ENCODE measurements at regions not wholly inside any gene's neighbourhood (a gene's known extent, or its start where the extent isn't known, plus 50 kb on each side); places are given as distances from the start of the nearest gene placed in this dataset.

DNA sequence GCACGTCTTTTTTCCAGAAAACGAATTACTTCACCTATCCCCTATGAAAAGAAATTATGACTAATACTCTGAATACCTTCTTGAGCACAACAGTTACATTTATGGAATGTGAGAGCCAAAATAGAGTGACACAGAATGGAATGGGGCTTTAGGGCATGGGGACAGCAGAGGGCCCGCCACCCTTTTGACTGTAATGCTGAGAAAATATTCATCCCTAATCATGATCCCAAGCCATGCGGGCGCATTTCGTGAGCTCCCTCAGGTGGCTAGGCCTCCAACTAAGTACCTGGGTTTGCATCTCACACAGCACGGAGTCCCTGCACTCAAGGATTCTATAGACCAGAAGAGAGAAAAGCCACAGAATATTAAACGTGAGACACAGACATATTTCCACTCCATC lies 212.6 kb downstream of the SOD2 start:
- no peak for DNase-seq (ENCODE audit: low read depth in 2 of 2)

DNA sequence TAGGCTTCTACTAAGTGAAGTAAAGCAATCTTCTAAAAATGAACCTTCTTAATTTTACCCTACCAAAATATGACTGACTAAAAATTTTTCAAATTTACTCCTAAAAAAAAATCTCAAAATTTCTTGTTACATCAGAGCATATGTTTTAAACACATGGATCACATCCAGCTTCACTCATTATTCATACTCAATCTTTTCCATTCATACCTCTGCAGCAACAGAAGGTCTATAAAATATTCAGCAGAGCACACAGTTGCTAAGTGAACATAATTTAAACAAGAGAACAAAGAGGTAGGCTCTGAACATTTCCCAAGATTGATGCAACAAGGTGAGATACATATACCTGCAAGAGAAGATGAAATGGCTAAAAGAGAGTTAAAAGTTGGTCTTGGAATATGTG lies 213.9 kb downstream of the SOD2 start:
- no peak for DNase-seq (ENCODE audit: low read depth in 2 of 2)

DNA sequence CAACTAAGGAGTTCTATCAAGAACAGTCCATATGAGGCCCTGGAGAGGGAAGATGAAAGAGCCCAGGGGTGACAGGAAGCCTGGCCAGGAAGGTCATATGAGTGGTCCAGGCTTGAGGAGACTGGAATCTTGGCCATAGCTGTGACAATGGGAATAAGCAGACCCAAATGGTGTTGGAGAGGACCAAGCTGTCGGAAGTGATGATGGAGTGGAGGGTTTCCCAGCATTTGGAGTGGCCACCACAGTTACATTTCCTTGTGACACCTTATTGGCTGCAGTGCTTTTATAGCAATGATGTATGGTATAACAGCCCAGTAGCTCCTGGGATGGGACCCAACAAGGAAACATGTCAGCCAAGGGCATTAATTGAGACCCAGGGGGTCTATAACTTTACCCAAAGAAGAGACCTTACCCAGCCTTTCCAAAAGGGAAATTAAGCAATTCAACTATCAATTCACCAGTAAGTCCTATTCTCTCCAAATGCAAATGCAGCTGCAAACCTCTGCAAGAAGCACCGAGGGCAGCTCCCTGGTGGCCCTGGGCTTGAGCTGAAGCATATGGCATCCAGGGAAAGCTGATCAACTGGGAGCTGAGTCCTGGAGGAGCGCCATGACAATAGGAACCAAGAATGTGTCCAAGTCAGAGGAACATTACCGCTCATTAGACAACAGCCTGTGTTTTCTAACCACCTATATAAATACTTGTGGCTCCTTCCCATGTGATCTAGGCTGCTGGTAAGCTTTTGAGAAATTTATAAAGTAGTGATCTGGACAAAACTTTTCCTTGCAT lies 219.4 kb downstream of the SOD2 start:
- no peak for DNase-seq (ENCODE audit: low read depth in 2 of 2)

DNA sequence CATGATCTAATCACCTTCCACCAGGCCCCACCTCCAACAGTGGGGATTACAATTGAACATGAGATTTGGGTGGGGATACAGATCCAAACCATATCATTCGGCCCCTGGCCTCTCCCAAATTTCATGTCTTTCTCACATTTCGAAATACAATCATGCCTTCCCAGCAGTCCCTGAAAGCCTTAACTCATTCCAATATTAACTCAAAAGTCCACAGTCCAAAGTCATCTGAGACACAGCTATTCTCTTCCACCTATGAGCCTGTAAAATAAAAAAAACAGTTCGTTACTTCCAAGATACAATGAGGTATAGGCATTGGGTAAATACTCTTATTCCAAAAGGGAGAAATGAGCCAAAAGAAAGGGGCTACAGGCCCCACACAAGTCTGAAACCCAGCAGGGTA lies 222.6 kb downstream of the SOD2 start:
- DNase-seq (ENCODE audit: low read depth in 2 of 2): no peak

DNA sequence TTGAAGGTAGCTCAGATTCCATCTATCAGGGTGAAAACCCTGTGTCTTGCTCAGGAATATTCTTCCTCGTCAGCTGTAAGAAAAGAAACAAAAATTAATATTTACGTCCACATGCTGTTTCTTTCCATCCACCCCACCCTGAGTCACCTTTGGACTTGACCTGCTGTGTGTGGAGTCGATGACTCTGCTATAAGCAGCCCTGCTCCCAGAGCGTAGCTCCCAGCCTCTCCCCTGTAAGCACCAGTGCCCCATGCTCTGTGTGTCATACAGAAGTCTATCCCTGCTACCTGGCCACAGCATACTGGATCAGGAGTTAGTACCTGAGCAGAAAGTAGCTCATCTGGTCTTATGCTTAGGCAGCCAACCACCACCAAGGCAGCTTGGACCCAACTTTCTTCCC lies 223.6 kb downstream of the SOD2 start:
- DNase-seq (ENCODE audit: low read depth in 2 of 2): no peak

DNA sequence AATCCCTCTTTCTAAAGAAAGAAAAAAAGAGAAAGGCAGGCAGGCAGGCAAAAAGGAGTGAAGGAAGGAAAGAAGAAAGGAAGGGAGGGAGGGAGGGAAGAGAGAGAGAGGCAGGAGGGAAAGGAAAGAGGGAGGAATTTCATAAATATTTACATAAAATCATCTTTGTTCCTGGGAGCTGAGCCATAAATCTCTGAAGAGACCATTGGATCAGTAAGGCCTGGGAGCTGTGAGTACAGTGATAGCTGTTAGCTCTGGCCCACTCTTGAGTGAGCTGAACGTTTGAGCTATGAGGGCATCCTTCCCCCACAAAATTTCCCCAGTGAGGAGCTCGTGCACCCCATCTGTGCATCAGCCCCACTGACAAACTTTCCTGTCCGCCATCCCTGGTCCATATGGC lies 224.0 kb downstream of the SOD2 start:
- DNase-seq (ENCODE audit: low read depth in 2 of 2): no peak

DNA sequence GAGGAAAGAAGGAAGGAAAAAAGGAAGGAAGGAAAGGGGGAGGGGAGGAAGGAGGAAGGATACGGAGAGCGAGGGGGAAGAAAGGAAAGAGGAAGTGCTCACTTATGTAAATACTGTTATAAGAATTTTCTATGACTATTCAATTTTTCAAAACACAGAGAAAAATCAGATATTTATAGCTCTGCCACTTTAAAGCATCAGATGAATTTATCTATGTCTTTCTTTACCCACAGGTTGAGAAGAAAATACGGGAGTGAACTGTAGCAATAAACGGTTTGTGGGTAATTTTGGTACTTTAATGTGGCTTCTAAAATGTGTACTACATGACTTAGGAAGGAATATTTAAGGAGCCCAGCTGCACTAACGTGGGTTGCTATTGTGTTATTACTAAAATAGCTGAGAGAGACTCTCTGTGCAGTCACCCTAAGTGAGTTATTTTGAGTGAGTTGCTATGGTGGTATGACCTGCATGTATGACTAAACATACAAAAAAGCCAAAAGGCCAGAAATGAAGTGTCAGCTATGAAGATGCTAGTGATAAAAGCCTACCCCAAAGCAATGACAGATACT lies 225.5 kb downstream of the SOD2 start:
- DNase-seq (ENCODE audit: low read depth in 2 of 2): no peak

DNA sequence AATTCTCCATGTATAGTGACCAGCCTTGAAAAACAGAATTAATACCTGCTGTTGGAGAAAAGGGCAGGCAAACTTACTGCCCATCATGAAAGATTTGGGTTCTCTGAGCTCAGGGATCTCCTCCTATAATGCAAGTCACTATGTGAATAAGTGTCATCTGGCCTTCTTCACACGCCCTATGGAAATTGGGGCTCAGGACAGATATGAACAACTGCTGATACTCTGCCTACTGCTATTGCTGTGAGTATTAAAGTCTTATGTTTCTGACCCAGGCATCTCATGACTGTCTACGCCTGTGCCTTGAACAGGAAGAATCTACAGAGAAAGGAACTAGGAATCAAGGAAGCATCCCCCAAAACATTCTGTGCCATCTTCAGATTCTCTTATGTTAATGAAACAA lies 226.1 kb downstream of the SOD2 start:
- no peak for DNase-seq (ENCODE audit: low read depth in 2 of 2)

DNA sequence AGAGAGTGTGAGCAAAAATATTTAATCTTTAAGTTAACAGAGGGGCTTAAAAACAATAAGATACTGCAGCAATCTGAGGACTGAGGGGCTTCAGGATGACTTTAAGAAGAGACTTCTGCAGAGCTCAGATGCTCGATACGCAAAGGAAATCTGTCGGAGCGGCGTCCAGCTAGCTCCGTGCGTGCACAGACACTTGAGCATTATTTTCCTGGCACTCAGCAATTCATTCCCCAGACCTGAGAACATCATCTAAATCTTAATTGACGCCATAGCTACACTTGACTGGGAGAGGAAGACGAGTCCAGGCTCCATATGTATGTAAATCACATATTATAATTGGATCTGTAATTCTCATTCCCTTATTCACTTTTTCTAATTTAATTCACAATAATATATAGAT lies 228.2 kb downstream of the SOD2 start:
- no peak for DNase-seq (ENCODE audit: low read depth in 2 of 2)

DNA sequence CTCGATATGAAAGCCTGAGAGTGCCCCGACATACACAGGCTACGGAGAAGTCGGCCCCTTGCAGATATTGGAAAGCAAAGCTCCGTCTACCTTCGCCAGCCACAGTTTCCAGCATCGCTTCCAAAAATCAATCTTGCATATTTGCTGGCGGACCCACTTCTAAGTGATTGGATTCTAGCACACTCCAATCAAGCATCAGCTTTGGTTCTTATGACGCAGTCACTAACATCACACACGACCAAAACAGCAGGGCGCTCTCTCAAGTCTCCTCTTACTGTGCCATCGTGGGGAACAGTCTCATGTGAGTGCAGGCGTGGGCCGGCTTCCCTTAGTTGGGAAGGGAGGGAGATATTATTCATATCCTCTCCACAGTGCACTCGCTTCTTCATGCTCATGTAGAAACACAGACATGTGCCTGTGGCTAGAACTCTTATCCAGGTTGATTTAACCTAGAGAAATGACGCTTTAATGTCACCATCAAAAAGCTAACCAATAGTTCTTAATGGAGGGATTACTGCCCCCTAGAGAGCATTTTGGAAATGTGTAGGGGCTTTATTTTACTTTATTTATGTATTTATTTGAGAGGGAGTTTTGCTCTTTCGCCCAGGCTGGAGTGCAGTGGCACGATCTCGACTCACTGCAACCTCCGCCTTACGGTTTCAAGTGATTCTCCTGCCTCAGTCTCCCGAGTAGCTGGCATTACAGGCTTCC lies 229.8 kb downstream of the SOD2 start:
- no peak for DNase-seq (ENCODE audit: low read depth in 2 of 2)

DNA sequence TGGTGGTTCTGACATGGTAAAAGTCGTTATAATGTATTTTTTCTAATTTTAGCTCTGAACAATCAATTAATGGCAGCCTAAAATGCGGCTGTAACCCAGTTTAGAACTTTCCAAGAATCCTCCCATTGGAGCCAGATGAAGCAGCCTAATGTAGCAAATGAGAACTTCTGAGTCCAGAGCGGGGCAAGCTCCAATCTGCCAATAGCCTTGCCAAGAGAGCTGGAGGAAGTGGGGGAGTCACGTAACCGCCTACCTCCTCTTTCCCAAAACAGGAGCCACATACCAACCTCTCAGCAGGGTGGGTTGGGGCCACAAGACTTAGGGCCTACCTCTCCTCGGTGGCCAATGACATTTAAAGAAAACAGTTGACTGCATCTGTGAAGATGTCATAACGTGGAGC lies 230.6 kb downstream of the SOD2 start:
- no peak for DNase-seq (ENCODE audit: low read depth in 2 of 2)

DNA sequence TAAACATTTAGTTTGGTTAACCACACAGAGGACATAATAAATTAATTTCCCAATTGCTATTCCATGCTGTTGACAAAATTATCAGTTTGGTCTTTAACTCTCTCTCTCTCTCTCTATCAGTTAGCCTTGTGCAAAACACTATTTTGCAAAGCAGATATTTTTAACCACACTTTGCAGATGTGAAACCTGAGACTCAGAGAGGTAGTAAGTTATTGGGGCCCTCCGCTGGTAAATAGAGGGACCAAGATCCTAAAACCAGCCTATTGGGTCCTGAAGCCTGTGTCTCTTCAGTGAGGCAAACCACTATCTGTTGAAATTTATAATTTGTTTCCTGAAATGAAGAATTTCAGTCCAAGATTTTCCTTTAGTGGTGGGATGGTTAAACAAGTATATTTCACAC lies 231.0 kb downstream of the SOD2 start:
- DNase-seq (ENCODE audit: low read depth in 2 of 2): no peak

DNA sequence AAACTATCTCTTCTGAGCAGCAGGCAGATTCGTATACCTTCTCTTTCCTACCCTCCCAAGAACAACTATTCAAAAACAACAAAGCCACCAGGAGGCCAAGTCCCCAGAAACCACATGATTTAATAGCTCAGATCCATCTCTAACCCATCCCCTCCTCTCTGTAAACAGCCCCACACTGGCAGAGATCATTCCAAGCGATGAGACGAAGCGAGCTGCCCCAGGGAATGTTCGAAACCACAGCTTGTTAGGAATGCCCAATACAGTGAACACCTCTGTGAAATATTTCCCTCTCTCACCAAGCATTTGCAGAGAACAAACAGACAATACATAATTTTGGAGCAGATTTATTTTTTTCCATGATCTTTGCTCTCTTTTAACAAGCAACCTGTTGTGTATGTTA lies 231.8 kb downstream of the SOD2 start:
- DNase-seq (ENCODE audit: low read depth in 2 of 2): no peak

DNA sequence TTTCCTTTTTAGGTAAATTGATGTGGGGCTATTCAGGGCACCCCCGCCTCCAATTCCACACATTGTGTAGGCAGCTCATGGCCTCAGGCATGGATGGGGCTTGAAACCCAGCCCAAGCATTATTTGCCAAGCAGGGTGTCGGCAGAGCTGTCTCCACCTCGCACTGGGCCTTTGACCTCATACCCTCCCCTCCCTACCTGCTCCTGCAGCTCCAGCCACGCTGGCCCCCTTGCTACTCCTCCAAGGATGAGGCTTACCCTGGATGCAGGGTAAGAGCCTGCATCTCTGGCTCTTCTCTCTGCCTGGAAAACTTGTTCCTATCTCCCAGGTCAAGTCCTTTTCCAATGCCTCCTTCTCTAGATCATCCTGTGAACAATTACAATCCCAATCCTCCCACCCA lies 232.6 kb downstream of the SOD2 start:
- DNase-seq (ENCODE audit: low read depth in 2 of 2): no peak

DNA sequence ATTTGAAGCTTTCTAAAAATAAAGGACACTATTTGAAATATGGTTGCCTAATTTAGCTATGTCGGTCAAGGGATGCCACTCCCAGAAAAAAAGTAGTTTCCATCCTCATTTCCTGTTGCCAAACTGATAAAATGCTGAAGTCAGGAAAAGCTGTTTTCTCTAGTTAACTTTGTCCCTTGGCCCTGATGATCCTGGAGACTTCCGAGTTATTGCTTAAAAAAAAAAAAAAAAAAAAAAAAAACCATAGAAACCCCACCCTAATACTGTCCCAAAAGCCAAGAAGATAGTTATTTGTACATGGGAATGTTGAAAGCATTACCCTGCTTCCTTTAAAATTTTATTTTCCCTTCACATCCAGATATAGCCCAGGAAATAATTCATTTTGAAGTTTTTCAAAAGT lies 236.7 kb downstream of the SOD2 start:
- no peak for DNase-seq (ENCODE audit: low read depth in 2 of 2)

DNA sequence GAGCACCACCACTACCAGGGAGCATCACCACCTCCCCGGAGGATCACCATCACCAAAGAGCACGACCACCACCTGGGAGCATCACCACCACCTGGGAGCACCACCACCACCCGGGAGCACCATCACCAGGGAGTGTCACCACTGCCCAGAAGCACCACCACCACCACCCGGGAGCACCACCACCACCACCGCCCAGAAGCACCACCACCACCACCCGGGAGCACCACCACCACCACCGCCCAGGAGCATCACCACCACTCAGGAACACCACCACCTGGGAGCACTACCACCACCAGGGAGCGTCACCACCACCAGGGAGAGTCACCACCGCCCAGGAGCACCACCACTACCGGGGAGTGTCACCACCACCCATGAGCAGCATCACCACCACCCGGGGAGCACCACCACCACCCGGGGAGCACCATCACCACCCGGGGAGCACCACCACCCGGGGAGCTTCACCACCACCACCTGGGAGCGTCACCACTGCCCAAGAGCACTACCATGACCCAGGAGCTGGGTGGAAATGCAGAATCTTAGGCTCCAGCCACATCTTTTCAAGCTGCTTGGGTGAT lies 237.3 kb downstream of the SOD2 start:
- no peak for DNase-seq (ENCODE audit: low read depth in 2 of 2)

DNA sequence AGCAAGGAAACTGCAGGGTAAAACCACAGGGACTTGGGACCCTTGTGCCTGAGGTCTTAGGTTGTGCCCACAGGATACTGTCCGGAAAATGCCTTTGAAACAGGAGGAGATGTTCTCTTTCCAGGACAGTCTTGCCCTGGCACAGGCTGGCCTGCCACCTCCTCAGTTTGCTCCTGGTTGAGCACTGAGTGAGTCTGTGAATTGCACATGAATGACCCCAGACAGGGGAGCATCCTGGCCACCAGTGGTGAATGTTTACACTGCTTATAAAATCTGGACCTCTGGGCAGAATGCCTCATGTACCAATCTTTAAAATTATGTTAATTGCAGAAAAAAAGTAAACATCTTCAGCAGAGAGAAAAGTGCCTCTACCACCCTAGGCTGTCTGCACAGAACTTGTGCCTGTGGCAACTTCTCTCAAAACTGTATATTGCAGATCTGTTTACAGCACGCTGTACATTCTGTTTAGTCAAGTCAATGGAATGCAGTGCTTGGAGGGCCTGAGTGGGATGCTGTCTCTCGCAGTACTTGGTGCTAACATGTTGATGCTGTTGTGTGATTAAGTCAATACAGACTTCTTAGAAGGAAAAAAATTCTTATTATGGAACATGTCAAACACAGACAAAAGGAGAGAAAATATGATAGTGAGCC lies 242.1 kb downstream of the SOD2 start:
- DNase-seq (ENCODE audit: low read depth in 2 of 2): peak; percentile 41 to 47

DNA sequence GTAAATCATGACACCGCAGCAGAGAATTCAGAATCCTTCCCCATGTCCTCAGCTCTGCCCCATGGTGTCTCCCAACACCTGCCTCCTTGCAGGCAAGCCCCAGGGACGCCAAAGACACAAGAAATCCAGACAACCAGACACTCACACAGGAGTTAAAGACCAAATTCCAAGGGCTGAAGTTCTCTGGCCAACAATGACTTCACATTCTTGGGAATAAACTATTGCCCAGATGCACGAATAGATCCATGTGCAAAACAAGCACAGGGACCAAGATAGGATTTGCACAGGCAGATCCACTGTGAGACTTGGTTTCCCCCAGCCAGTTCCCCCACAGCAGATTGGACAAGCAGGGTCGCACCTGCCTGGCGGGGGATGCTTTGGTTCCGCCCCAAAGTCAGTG lies 246.7 kb downstream of the SOD2 start:
- DNase-seq (ENCODE audit: low read depth in 2 of 2): no peak

DNA sequence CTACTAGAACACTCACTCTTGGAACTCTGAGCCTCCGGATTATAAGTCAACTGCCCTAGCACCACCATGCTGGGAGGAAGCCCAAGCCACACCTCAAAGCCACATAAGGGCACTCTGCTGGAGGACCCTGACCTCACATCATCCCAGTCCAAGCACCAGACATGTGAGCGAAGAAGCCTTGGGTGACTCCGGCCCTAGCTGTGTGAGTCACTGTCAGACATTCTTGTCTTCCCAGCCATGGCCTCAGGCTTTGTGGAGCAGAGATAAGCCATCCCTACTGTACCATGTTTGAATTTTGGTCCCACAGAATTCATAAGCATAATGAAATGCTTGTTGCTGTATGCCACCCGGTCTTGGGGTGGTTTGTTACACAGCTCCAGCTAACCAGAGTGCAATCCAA lies 247.7 kb downstream of the SOD2 start:
- DNase-seq (ENCODE audit: low read depth in 2 of 2): no peak

DNA sequence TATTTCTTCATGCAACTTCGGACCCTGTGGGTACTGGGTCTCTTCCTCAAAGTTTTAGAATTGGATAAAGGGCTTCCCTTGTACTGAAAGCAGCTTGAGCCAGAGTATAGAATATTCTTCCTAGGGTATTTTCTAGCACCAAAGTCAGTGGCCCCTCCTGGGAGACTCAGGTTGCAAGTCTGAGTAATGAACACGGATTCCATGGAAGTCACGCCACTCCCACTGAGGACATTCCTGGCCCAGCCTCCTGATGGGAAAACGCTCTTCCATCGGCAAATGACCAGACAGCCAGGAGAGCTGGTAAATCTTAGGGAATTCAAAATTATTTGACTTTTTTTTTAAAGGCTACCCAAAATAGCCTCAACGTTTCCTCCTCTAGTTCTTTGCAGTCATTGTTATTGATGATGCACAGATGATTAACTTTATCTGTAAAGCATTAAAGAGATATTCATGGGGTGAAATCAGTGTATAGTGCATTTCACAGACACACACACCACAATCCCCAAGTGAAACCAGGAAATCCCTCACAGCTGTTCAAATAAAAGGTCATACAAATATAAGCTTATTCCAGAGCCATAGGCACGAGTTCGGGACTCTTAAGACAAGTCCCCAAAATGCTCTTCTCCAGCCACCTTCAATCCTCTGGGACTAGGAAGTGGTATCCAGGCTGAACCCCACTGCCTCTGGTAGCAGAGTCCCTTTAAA lies 248.8 kb downstream of the SOD2 start:
- DNase-seq (ENCODE audit: low read depth in 2 of 2): peak in 1 of 2 experiments; percentile 17

DNA sequence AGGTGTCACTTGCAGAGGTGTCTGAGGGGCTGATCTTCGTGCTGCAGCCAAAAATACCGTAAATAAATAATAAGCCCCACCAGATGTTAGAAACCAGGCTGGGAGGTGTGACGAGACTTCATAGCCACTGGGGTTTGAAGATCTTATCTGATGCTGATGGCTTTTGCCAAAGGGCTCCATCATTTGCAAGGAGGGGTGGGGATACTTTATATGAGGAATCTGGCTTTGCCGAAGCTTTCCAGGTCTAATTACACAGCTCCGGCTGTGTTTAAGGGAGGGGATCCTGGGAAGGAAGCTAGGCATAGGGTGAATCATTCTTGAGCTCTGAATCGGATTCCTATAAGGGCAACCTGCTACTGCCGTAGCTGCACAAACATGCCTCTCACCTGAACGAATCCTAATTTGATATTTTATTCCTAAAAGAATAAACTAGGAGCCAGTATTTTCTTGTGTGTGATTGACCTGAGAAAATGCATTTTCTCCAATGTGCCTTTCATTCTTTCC lies 249.6 kb downstream of the SOD2 start:
- DNase-seq (ENCODE audit: low read depth in 2 of 2): no peak

DNA sequence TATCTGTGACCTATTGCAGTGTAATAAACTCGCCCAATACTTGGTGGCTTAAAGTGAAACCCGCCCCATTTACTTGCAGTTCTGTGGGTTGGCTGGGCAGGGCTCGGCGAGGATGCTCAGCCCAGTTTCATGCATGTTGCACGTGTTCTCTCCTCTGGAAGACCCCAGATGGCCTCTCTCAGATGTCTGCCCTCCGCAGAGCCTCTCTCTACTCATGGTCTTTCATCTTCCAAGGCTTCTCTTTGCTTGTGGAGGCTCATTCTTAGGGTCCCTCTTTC lies 251.4 kb downstream of the SOD2 start:
- DNase-seq (ENCODE audit: low read depth in 2 of 2): no peak
